K562 (cell line): ENCODE measurements at regions not wholly inside any gene's neighbourhood (a gene's known extent, or its start where the extent isn't known, plus 50 kb on each side); places are given as distances from the start of the nearest gene placed in this dataset.

Experiments
- ATAC-seq: fragments of 200-7000 bp; cut with Tn5 transposase; 3 replicates; pipeline ENCODE4 v1.9.1; 2020; ENCODE audit warnings: moderate library complexity
- BruUV-seq: library from RNA; stranded (reverse); fragments of 400-500 nt; replicated peaks from 2 replicates; lab custom pipeline; 2021; lab: Mats Ljungman, UMichigan
- CTCF ChIA-PET: fragments of 300-600 bp; formaldehyde crosslinking; extraction: SDS; loops from one replicate; lab custom pipeline; 2021; ENCODE audit warnings: low intra/inter-chr PET ratio; lab: Yijun Ruan, JAX
- POLR2A ChIA-PET: fragments of 300-600, 350-650 bp; sonication (Branson Sonifier 250); formaldehyde crosslinking; extraction: SDS; loops from one replicate; lab custom pipeline; 2021; ENCODE audit warnings: antibody characterized with exemption, inconsistent platforms; lab: Yijun Ruan, JAX
- DNase-seq, 4 experiments: peaks; one replicate each; pipeline versions ENCODE4 v3.0.0 to v3.0.0-alpha.2; 2011 to 2018; ENCODE audit warnings: low spot score in 3 of 4, mixed read lengths in 3 of 4; ENCODE audit errors: extremely low read depth in 1 of 4
- FAIRE-seq: peaks from 2 replicates; lab custom pipeline; 2011; peaks lifted over from hg19 to GRCh38; lab: Jason Lieb, UNC
- H2AFZ ChIP-seq: 2 replicates; pipeline ENCODE4 v1.6.0; 2011; ENCODE audit warnings: low read depth, low read length, control low read depth, inconsistent platforms
- H3K27ac ChIP-seq: fragments of 200-600 bp; 3 replicates; pipeline ENCODE4 v1.8.0; 2011; ENCODE audit warnings: low read depth, mild to moderate bottlenecking, control low read depth, inconsistent platforms, low read length, moderate library complexity, mixed read lengths; ENCODE audit errors: extremely low read depth
- H3K27me3 ChIP-seq, 2 experiments: fragments of 300-600 bp in 1 of 2; 2 replicates in 1 of 2; 3 replicates in 1 of 2; pipeline versions ENCODE4 v1.6.0 to v1.8.0; 2011; ENCODE audit warnings: inconsistent platforms in 2 of 2, low read length in 2 of 2, mild to moderate bottlenecking in 1 of 2, mixed read lengths in 1 of 2, moderate library complexity in 1 of 2; ENCODE audit not compliant: control insufficient read depth in 2 of 2, insufficient read depth in 2 of 2
- H3K36me3 ChIP-seq: fragments of 300-600 bp; 3 replicates; pipeline ENCODE4 v1.8.0; 2011; ENCODE audit warnings: mild to moderate bottlenecking, low read length, inconsistent platforms; ENCODE audit not compliant: control insufficient read depth, insufficient read depth
- H3K4me1 ChIP-seq, 2 experiments: fragments of 200-600 bp in 1 of 2; replicated peaks in 1 of 2; 2 replicates in 1 of 2; 3 replicates in 1 of 2; pipeline versions ENCODE4 v1.5.1 to v1.8.0; 2011; ENCODE audit warnings: inconsistent platforms in 2 of 2, low read length in 2 of 2, mild to moderate bottlenecking in 1 of 2, mixed read lengths in 1 of 2, moderate library complexity in 1 of 2; ENCODE audit not compliant: control insufficient read depth in 2 of 2, insufficient read depth in 2 of 2
- H3K4me2 ChIP-seq: 2 replicates; pipeline ENCODE4 v1.6.1; 2011; ENCODE audit warnings: low read length, control low read depth, inconsistent platforms, mixed read lengths; ENCODE audit not compliant: insufficient read depth
- H3K4me3 ChIP-seq: fragments of 200-600 bp; sonication (generic), shearing (Covaris generic); 2 replicates; pipeline ENCODE4 v1.5.1; 2016; ENCODE audit warnings: control low read depth, inconsistent platforms
- H3K79me2 ChIP-seq: fragments of 200-600 bp; 3 replicates; pipeline ENCODE4 v1.8.0; 2011; ENCODE audit warnings: low read length, inconsistent platforms; ENCODE audit not compliant: control insufficient read depth, insufficient read depth
- H3K9ac ChIP-seq, 2 experiments: 2 replicates each; pipeline versions ENCODE4 v1.6.0 to v1.6.1; 2011; ENCODE audit warnings: low read depth in 2 of 2, low read length in 2 of 2, control low read depth in 1 of 2, inconsistent platforms in 1 of 2, mild to moderate bottlenecking in 1 of 2, mixed read lengths in 1 of 2; ENCODE audit not compliant: insufficient read depth in 1 of 2
- H3K9me1 ChIP-seq: one replicate; pipeline ENCODE4 v1.6.0; 2011; ENCODE audit warnings: inconsistent platforms, mild to moderate bottlenecking, low read length, moderate library complexity; ENCODE audit not compliant: control insufficient read depth, insufficient read depth
- H3K9me3 ChIP-seq: replicated peaks from 2 replicates; pipeline ENCODE4 v1.5.1; 2011; ENCODE audit warnings: low read depth, low read length, inconsistent platforms; ENCODE audit not compliant: control insufficient read depth, insufficient read depth
- H4K20me1 ChIP-seq: replicated peaks from 2 replicates; pipeline ENCODE4 v1.6.1; 2011; ENCODE audit warnings: low read length, inconsistent platforms, mixed read lengths; ENCODE audit not compliant: control insufficient read depth, insufficient read depth
- CUX1 ChIP-seq: fragments of 200-800 bp; sonication (Bioruptor generic); IDR thresholded peaks from 2 replicates; pipeline ENCODE4 v1.6.1; 2016; ENCODE audit warnings: missing genetic modification characterization, missing compliant biosample characterization
- DPF2 ChIP-seq: fragments of 450-650 bp; IDR thresholded peaks from 2 replicates; pipeline ENCODE4 v1.6.1; 2016
- ETV5 ChIP-seq: sonication (generic); formaldehyde crosslinking; IDR thresholded peaks from 2 replicates; pipeline ENCODE4 v1.4.0; 2020; ENCODE audit warnings: low read depth, mild to moderate bottlenecking, missing genetic modification reagents
- FOXA1 ChIP-seq: fragments of 450-650 bp; IDR thresholded peaks from 2 replicates; pipeline ENCODE4 v1.6.1; 2016; ENCODE audit warnings: mild to moderate bottlenecking, borderline replicate concordance
- GTF2A2 ChIP-seq: IDR thresholded peaks from 2 replicates; pipeline ENCODE4 v1.6.1; 2016; ENCODE audit warnings: mild to moderate bottlenecking, missing genetic modification characterization, missing compliant biosample characterization
- MECOM ChIP-seq: fragments of 250-450 bp; sonication (Bioruptor Pico); IDR thresholded peaks from 2 replicates; pipeline ENCODE4 v1.8.0; 2022; ENCODE audit warnings: inconsistent platforms
- MLX ChIP-seq, 2 experiments: fragments of 450-650 bp in 1 of 2; sonication (generic) in 1 of 2; formaldehyde crosslinking; conservative IDR thresholded peaks; 2 replicates each; pipeline versions ENCODE4 v1.4.0 to v1.8.1; 2020 to 2022; ENCODE audit warnings: mild to moderate bottlenecking in 1 of 2, missing genetic modification reagents in 1 of 2
- SMAD3 ChIP-seq: fragments of 450-650 bp; formaldehyde crosslinking; conservative IDR thresholded peaks from 2 replicates; pipeline ENCODE4 v1.4.0; 2020; ENCODE audit warnings: mild to moderate bottlenecking
- ZBTB12 ChIP-seq: fragments of 250-450 bp; sonication (Bioruptor Pico); IDR thresholded peaks from 2 replicates; pipeline ENCODE4 v1.4.0; 2020
- ZNF592 ChIP-seq: fragments of 450-650 bp; IDR thresholded peaks from 2 replicates; pipeline ENCODE4 v1.6.1; 2017; ENCODE audit warnings: antibody characterized with exemption, mild to moderate bottlenecking
- ZNF668 ChIP-seq: fragments of 250-450 bp; sonication (Bioruptor Pico); IDR thresholded peaks from 2 replicates; pipeline ENCODE4 v1.8.0; 2022; ENCODE audit warnings: mild to moderate bottlenecking, inconsistent platforms
- WGBS: fragments of 100-300 bp; shearing (Covaris generic); methylation state at CpG from one replicate; pipeline ENCODE4 v1.1.6; 2016; ENCODE audit warnings: low coverage, mixed read lengths; ENCODE audit not compliant: insufficient coverage; ENCODE audit errors: missing lambda C conversion rate; 5-methylcytosine and 5-hydroxymethylcytosine counted together
- in situ Hi-C: fragments of 300-500 bp; cut with MboI; formaldehyde crosslinking; loops from 4 replicates; pipeline ENCODE4 v1.15.0; 2018; ENCODE audit warnings: inconsistent platforms, mixed read lengths
- intact Hi-C: fragments of 100-400 bp; cut with micrococcal nuclease; formaldehyde crosslinking; loops from 2 replicates; pipeline ENCODE4 v1.14.2; 2022

GRCh38 chr1:5639106-5639722 lies 353.0 kb downstream of the NPHP4 start:
- Histone ChIP-seq H3K36me3 (no peaks in the 10 kb centered on the region), H3K79me2 (no peaks in the 10 kb centered on the region), H3K27me3 (peaks cover 6 to 18% of the 10 kb centered on the region in 2 experiments; a peak in 3 of 5 replicates), H3K9ac (no peak overlapping the region), H3K4me2 (no peak overlapping the region), H3K4me1 (no peaks in the 10 kb centered on the region), H3K9me3 (no peaks in the 10 kb centered on the region), H4K20me1 (no peaks in the 10 kb centered on the region), H3K4me3 (no peak overlapping the region), H3K9me1 (no peaks in the 10 kb centered on the region), H2AFZ (no peak overlapping the region), H3K27ac (no peak overlapping the region)
- in situ Hi-C loops (no loop called here), intact Hi-C loops (loop anchor here (5.0 to 10.0 kb wide), 2 partner anchors 108 to 276 kb away; no protein-coding TSS in a partner anchor)
- ATAC-seq (no peak), DNase-seq (no peak), FAIRE-seq (no peak)
- WGBS, result 0% methylated on average over 5 of the region's 5 CpGs
- CTCF ChIA-PET, result no interaction called here
- no TSS peak for BruUV-seq
- POLR2A ChIA-PET, result interaction anchor here (1.4 kb wide), 1 partner anchor 113 kb away, joined by 3 read pairs; no protein-coding TSS in a partner anchor
- no peak for TF ChIP-seq FOXA1
- TF ChIP-seq GTF2A2 (tag), result no peak
- no peak for TF ChIP-seq ZBTB12
- no peak for TF ChIP-seq DPF2
- TF ChIP-seq MLX (CRISPR knock-in tag; conservative IDR thresholded peaks at IDR 0.05), result no peak
- no peak for TF ChIP-seq CUX1 (CRISPR knock-in tag)
- TF ChIP-seq ZNF592, result no peak
- TF ChIP-seq ETV5 (CRISPR knock-in tag), result no peak
- TF ChIP-seq SMAD3 (CRISPR knock-in tag), result no peak
- TF ChIP-seq MECOM, result no peak
- no peak for TF ChIP-seq ZNF668 (CRISPR knock-in tag)
